ENCODE measurements at regions not wholly inside any gene's neighbourhood (a gene's known extent, or its start where the extent isn't known, plus 50 kb on each side); places are given as distances from the start of the nearest gene placed in this dataset.

- H3K4me3 ChIP-seq (ENCODE audit: low read depth, low read length): no peak overlapping the region
- TF ChIP-seq CTCF (IDR thresholded peaks at IDR 0.05; ENCODE audit: insufficient read depth, low read depth, low read length): no peak
- no peak for DNase-seq (ENCODE audit: low read depth)
These were observed 194.3 kb downstream of the MYCN start for GRCh38 chr2:16134436-16135165.

GRCh38 chr2:16130906-16131400 is 190.6 kb downstream of the MYCN start:
- no peak for TF ChIP-seq CTCF (IDR thresholded peaks at IDR 0.05; ENCODE audit: insufficient read depth, low read depth, low read length)
- no peak overlapping the region for H3K4me3 ChIP-seq (ENCODE audit: low read depth, low read length)
- DNase-seq (ENCODE audit: low read depth): no peak

GRCh38 chr2:16130541-16130880 is 190.2 kb downstream of the MYCN start:
- no peak overlapping the region for H3K4me3 ChIP-seq (ENCODE audit: low read depth, low read length)
- no peak for TF ChIP-seq CTCF (IDR thresholded peaks at IDR 0.05; ENCODE audit: insufficient read depth, low read depth, low read length)
- no peak for DNase-seq (ENCODE audit: low read depth)

- DNase-seq (ENCODE audit: low read depth): no peak
- TF ChIP-seq CTCF (IDR thresholded peaks at IDR 0.05; ENCODE audit: insufficient read depth, low read depth, low read length): no peak
- no peak overlapping the region for H3K4me3 ChIP-seq (ENCODE audit: low read depth, low read length)
These were observed 189.6 kb downstream of the MYCN start for GRCh38 chr2:16129716-16130540.

- no peak for TF ChIP-seq CTCF (IDR thresholded peaks at IDR 0.05; ENCODE audit: insufficient read depth, low read depth, low read length)
- no peak overlapping the region for H3K4me3 ChIP-seq (ENCODE audit: low read depth, low read length)
- DNase-seq (ENCODE audit: low read depth): no peak
These were observed 188.6 kb downstream of the MYCN start for GRCh38 chr2:16128746-16129610.

GRCh38 chr2:16127958-16128357 is 187.6 kb downstream of the MYCN start:
- H3K4me3 ChIP-seq (ENCODE audit: low read depth, low read length): no peak overlapping the region
- DNase-seq (ENCODE audit: low read depth): no peak
- TF ChIP-seq CTCF (IDR thresholded peaks at IDR 0.05; ENCODE audit: insufficient read depth, low read depth, low read length): no peak
